PC-3 (cell line): ENCODE measurements at regions not wholly inside any gene's neighbourhood (a gene's known extent, or its start where the extent isn't known, plus 50 kb on each side); places are given as distances from the start of the nearest gene placed in this dataset.

Source experiments
- EZH2 ChIP-seq: fragments of 300-600 bp; sonication (generic); IDR thresholded peaks from one replicate; pipeline ENCODE4 v1.6.1; 2017; ENCODE audit warnings: antibody characterized with exemption, mild to moderate bottlenecking, low read length; ENCODE audit not compliant: unreplicated experiment
- EZH2phosphoT487 ChIP-seq: fragments of 300-600 bp; sonication (generic); IDR thresholded peaks from 2 replicates; pipeline ENCODE4 v1.6.1; 2018; ENCODE audit warnings: mild to moderate bottlenecking, antibody characterized with exemption, low read length, borderline replicate concordance
- TF ChIP-seq, protein P1 (sequence below): fragments of 300-600 bp; sonication (generic); conservative IDR thresholded peaks from 2 replicates; pipeline ENCODE4 v1.5.1; 2017; ENCODE audit warnings: antibody characterized with exemption, low read depth, mild to moderate bottlenecking, low read length

GRCh38 chr5:28580616-28581015, 1542.2 kb upstream of the CDH9 start:
- TF ChIP-seq, protein P1, sequence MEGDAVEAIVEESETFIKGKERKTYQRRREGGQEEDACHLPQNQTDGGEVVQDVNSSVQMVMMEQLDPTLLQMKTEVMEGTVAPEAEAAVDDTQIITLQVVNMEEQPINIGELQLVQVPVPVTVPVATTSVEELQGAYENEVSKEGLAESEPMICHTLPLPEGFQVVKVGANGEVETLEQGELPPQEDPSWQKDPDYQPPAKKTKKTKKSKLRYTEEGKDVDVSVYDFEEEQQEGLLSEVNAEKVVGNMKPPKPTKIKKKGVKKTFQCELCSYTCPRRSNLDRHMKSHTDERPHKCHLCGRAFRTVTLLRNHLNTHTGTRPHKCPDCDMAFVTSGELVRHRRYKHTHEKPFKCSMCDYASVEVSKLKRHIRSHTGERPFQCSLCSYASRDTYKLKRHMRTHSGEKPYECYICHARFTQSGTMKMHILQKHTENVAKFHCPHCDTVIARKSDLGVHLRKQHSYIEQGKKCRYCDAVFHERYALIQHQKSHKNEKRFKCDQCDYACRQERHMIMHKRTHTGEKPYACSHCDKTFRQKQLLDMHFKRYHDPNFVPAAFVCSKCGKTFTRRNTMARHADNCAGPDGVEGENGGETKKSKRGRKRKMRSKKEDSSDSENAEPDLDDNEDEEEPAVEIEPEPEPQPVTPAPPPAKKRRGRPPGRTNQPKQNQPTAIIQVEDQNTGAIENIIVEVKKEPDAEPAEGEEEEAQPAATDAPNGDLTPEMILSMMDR: no peak
- no peak for TF ChIP-seq EZH2phosphoT487
- no peak for TF ChIP-seq EZH2
